ENCODE measurements at regions not wholly inside any gene's neighbourhood (a gene's known extent, or its start where the extent isn't known, plus 50 kb on each side); places are given as distances from the start of the nearest gene placed in this dataset.

DNA sequence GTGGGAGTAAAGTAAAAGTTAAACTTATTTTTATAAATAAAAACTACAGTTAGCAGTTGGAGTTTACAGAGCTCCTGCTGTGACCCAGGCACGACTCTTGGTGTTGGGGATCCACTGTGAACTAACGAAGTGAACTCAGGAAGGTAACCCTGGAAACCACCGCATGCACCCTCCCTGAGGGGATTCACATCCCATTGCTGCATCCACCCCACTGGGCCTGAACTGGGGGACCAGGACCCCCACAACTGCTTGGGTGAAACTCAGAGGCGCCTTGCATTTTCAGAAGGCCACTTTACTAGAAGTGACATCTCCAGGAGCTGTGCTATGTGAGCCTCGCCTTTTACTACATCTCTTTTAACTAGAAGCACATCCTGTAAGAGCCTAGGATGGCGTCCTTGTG lies 166.4 kb downstream of the TEX29 start:
- intact Hi-C loops (cut with DNase I; ENCODE audit: low total_unique reads) = no loop called here
- peaks cover 0 to 39% (median 0%) of the 10 kb centered on the region in 3 donors for H3K27me3 ChIP-seq

GRCh38 chr13:111488486-111489132 lies 168.2 kb downstream of the TEX29 start:
- no peak overlapping the region for H3K4me3 ChIP-seq
- peaks cover 7 to 30% (median 26%) of the 10 kb centered on the region in 4 donors for H3K9me3 ChIP-seq
- no peak for DNase-seq
- H3K36me3 ChIP-seq = no peaks in the 10 kb centered on the region
- intact Hi-C loops (cut with DNase I; ENCODE audit: low total_unique reads) = no loop called here
- H3K4me1 ChIP-seq = no peaks in the 10 kb centered on the region
- TF ChIP-seq CTCF (IDR thresholded peaks at IDR 0.05) (no peak), POLR2A (IDR thresholded peaks at IDR 0.05) (no peak), EP300 (IDR thresholded peaks at IDR 0.05) (no peak), POLR2AphosphoS5 (IDR thresholded peaks at IDR 0.05) (no peak)
- no peak overlapping the region for H3K27ac ChIP-seq
- H3K27me3 ChIP-seq = peaks cover 0 to 28% (median 0%) of the 10 kb centered on the region in 3 donors
- WGBS, 5 donors = 62 to 76% (median 68%) methylated on average over 11 to 13 of the region's 13 CpGs

More for the DNA sequence above, 166.4 kb downstream of the TEX29 start:
- no peaks in the 10 kb centered on the region for H3K4me1 ChIP-seq
- WGBS, 5 donors = 80 to 93% (median 86%) methylated on average over 6 of the region's 6 CpGs
- no peak overlapping the region for H3K4me3 ChIP-seq
- TF ChIP-seq CTCF (IDR thresholded peaks at IDR 0.05) (no peak), EP300 (IDR thresholded peaks at IDR 0.05) (no peak), POLR2A (IDR thresholded peaks at IDR 0.05) (no peak), POLR2AphosphoS5 (IDR thresholded peaks at IDR 0.05) (no peak)
- no peaks in the 10 kb centered on the region for H3K36me3 ChIP-seq
- H3K27ac ChIP-seq = no peak overlapping the region
- H3K9me3 ChIP-seq = peaks cover 7 to 30% (median 26%) of the 10 kb centered on the region in 4 donors
- peak in 1 of 2 donors; percentile 18 for DNase-seq

DNA sequence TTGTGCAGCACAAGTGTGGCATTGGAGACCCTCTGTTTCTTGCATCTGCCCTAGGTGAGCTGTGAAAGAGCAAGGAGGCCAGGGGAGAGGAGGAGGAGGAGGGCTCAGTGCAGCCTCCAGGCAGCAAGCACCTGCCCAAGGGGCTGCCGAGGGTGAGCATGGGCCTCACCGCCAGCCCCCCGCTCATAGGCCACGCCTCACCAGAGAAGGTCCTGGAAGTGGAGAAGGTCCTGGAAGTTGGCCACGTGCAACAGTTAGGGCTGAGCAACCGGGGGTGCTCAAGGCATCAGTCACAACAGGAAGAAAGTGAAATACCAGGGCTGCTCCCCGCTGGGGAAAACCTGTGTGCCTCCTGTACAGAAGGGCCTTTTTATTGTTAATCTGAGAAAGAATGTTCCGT lies 168.9 kb downstream of the TEX29 start:
- intact Hi-C loops (cut with DNase I; ENCODE audit: low total_unique reads) = no loop called here
- no peaks in the 10 kb centered on the region for H3K4me1 ChIP-seq
- TF ChIP-seq POLR2A (IDR thresholded peaks at IDR 0.05) = no peak
- no peak for TF ChIP-seq CTCF (IDR thresholded peaks at IDR 0.05)
- no peak for TF ChIP-seq POLR2AphosphoS5 (IDR thresholded peaks at IDR 0.05)
- TF ChIP-seq EP300 (IDR thresholded peaks at IDR 0.05) = no peak
- 74 to 85% (median 79%) methylated on average over 8 of the region's 8 CpGs for WGBS, 5 donors
- no peaks in the 10 kb centered on the region for H3K36me3 ChIP-seq
- H3K4me3 ChIP-seq = no peak overlapping the region
- DNase-seq = peak in 1 of 2 donors; percentile 18
- H3K27me3 ChIP-seq = peaks cover 0 to 29% (median 0%) of the 10 kb centered on the region in 3 donors
- H3K9me3 ChIP-seq = peaks cover 7 to 30% (median 26%) of the 10 kb centered on the region in 4 donors
- H3K27ac ChIP-seq = no peak overlapping the region

DNA sequence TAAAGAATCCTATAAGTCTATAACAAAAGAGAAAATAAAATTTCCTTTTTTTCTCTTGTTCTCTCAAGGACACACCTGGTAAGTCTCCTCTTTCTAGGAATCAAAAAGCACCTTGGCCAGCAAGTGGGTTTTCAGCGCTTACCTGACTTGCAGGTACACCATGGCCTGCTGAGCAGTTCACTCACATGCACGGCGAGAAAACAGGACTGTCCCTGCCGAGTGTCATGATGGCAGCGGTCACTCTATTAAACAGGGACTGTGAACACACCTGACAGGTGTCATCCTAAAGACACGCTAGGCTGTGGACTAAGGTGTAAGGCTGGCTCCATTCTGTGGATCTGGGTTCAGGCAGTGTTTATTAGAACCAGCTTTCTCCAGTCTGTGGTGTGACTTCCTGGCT lies 170.2 kb downstream of the TEX29 start:
- DNase-seq = peak in 1 of 2 donors; percentile 16
- H3K9me3 ChIP-seq = peaks cover 7 to 35% (median 26%) of the 10 kb centered on the region in 4 donors
- intact Hi-C loops (cut with DNase I; ENCODE audit: low total_unique reads) = no loop called here
- TF ChIP-seq POLR2A (IDR thresholded peaks at IDR 0.05) (no peak), EP300 (IDR thresholded peaks at IDR 0.05) (no peak), POLR2AphosphoS5 (IDR thresholded peaks at IDR 0.05) (no peak), CTCF (IDR thresholded peaks at IDR 0.05) (no peak)
- no peak overlapping the region for H3K4me3 ChIP-seq
- H3K4me1 ChIP-seq = no peaks in the 10 kb centered on the region
- no peak overlapping the region for H3K27ac ChIP-seq
- 84 to 96% (median 87%) methylated on average over 6 of the region's 6 CpGs for WGBS, 5 donors
- H3K36me3 ChIP-seq = no peaks in the 10 kb centered on the region
- H3K27me3 ChIP-seq = peaks cover 0 to 29% (median 0%) of the 10 kb centered on the region in 3 donors

All from stomach (tissue), 8 donors.